ENCODE measurements at regions not wholly inside any gene's neighbourhood (a gene's known extent, or its start where the extent isn't known, plus 50 kb on each side); places are given as distances from the start of the nearest gene placed in this dataset.

GRCh38 chr6:14426281-14426680, 308.7 kb downstream of the CD83 start:
- DNase-seq (ENCODE audit: low read depth), result no peak

DNA sequence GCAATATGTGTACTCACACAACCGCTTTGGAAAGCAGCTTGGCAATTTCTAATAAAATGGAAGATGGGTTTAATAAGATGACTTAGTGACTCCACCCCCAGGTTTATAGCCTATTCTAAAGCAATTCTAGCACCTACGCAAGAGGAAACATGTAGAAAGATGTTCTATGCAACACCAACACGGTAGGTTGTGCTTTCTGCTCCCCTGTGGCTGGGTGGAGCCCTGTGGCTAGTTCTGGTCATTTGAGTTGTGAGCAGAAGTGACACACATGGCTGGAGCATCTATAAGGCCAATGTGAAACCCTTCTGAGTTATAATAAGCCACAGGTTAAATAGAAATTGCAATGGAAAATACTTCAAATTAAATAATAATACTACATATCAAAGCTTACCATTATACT, 310.7 kb downstream of the CD83 start:
- no peak for DNase-seq (ENCODE audit: low read depth)

DNA sequence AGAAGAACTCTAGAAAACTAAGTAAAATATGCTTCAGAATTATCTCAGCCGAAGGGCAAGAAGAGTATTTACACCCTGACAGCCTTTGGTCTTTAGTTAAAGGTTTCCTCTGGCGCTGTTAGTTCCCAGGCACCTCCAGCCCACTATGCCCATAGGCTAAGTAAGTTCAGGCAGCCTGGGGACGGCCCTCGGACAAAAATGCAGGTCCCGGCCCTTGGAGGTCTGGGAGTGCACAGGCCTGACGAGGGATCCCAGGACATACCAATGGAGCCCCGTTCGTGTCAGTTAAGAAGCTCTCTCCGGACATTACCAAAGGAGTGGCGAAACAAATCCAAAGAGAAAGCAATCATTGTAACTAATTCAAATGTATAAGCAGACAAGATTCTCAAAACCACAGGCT, 311.8 kb downstream of the CD83 start:
- DNase-seq (ENCODE audit: low read depth), result no peak

GRCh38 chr6:14430218-14430617, 312.6 kb downstream of the CD83 start:
- no peak for DNase-seq (ENCODE audit: low read depth)

GRCh38 chr6:14431385-14432330, 314.1 kb downstream of the CD83 start:
- no peak for DNase-seq (ENCODE audit: low read depth)

DNA sequence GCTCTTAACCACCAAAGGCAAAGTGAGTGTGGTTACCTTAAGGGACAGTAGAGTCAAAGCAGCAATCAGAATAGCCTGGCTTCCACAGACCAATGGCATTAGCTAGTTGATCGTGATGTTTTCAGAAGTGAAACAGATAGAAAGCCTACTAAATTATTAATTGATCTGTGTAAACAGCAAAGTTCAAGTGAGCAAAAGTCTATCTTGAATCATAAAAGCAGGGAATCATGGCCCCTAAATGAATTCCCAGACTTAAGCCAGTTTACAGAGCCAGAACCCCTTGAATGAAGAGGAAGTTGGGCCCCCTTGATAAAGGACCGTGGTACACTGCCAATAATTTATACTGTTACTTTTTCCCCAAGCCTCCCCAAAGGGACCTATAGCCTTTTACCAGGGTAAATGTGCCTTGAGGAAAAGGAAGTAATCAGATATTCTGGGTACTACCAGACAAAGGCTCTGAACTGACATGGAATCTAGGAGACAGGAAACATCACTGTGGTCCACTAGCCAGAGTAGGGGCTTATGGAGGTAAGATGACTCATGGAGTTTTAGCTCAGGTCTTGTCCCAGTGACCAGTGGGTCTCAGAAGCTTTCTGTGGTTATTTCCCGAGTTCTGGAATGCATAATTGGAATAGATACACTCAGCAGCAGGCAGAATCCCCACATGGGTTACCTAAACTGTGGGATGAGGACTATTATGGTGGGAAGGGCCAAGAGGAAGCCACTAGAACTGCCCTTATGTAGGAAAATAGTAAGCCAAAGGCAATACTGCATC, 317.5 kb downstream of the CD83 start:
- DNase-seq (ENCODE audit: low read depth), result peak; percentile 26

- DNase-seq (ENCODE audit: low read depth), result no peak
These were observed 319.1 kb downstream of the CD83 start for GRCh38 chr6:14436592-14437132.

- DNase-seq (ENCODE audit: low read depth), result no peak
These were observed 321.8 kb downstream of the CD83 start for GRCh38 chr6:14439419-14439818.

GRCh38 chr6:14440215-14440910, 322.8 kb downstream of the CD83 start:
- no peak for DNase-seq (ENCODE audit: low read depth)

DNA sequence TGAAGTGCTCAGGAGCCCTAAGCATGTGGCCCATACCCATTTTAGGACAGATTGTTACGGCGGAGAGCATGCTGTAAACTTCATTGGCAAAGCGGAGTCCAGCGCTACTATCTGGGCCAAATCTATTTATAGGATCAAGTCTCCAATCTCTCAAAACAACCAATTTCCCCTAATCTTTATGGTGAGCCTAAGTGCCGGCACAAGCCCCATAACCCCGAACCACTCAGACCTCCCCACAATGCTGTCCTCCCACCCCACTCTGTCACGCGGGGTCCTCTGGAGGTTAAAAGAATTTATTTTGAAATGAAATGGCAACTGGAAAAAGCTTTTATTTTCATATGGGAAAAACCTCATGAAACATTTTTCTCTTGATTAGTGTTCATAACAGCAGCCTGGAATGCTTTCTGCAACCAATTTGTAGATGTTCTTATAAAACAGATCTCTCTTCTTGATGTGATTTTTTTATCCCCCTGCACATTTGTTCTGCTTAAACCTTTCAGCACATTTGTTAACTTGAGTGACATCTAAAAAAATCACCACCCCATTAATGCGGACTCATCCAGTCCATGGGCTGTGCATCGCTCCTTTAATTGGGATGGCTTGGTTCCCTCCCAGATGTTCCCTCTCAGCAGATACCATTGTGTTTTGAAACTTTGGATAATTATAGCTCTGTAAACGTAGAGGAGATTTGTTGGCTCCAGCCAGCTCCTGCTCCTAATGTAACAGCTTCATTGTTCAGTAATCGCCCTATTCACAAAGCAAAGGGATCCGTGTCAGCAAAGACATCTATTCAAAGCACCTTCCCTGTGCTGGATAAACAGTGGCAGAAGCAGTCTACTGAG, 323.6 kb downstream of the CD83 start:
- no peak for DNase-seq (ENCODE audit: low read depth)

DNA sequence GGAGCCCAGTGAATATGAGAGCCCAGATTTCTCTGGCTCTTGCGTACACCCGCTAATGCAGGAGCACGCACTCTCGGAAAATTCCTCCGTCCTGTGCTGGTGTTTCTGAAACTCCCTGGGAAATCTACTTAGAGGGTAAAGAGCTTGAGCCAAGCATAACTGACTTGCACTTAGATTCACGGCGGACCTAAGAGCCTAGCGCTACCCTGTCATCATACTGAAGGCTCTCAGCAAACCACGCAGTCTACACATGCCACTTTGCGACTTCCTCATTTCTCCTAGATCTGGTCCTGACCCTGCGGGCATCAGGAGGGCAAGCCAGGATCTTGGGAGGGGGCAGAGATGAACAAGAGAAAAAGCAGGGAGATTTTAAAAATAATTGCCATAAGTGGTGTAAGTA, 324.7 kb downstream of the CD83 start:
- no peak for DNase-seq (ENCODE audit: low read depth)

- no peak for DNase-seq (ENCODE audit: low read depth)
These were observed 326.2 kb downstream of the CD83 start for GRCh38 chr6:14443629-14444268.

- no peak for DNase-seq (ENCODE audit: low read depth)
These were observed 326.9 kb downstream of the CD83 start for GRCh38 chr6:14444295-14444972.

GRCh38 chr6:14447240-14447639, 329.7 kb downstream of the CD83 start:
- no peak for DNase-seq (ENCODE audit: low read depth)

GRCh38 chr6:14448246-14448645, 330.7 kb downstream of the CD83 start:
- no peak for DNase-seq (ENCODE audit: low read depth)

DNA sequence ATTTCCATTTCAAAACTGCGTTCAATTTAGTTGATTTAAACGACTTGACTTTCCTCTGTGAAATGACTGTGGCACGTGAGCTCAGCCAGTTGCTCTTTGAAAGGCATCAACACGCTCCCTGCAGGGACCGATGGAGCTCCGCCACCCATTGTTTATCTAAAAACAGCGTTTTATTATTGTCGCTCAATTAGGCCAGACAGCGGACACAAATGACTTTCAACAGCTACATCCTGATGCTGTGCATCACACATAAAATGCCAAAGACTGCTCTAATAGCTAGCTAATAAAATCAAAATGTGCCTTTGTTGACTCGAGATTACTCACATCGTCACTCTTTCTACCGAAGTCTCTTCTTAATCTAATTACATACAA, 332.5 kb downstream of the CD83 start:
- DNase-seq (ENCODE audit: low read depth), result no peak

- DNase-seq (ENCODE audit: low read depth), result no peak
These were observed 333.0 kb downstream of the CD83 start for GRCh38 chr6:14450578-14450977.

DNA sequence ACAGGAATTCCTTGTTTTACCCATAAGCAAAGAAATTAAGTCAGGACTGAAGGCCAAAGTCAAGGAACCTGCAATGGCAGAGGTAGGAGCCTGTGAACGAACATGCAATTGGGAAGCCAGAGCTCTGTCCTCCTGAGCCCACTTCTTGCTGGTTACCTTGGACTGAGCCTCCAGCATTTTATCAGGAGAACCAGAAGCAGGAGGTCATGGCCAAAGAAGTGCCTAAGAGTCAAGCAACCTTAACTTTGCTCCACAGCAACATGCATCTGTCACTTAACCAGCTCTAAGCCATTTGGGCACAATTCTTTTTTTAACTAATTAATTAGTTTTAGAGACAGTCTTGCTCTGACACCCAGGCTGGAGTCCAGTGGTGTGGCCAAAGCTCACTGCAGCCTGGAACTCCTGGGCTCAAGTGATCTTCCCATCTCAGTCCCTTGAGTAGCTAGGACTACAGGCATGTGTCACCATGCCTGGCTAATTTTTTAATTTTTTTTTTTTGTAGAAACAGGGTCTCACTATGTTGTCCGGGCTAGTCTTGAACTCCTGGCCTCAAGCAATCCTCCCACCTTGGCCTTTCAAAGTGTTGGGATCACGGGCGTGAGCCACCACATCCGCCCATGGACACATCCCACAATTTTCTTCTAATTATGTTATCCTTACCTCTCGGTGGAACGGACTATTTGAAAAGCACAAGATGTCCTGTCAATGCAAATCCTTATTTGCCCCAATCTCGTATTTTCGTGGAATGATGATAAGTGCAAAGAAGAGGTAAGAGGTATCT, 334.2 kb downstream of the CD83 start:
- no peak for DNase-seq (ENCODE audit: low read depth)

Measured in myocyte (in vitro differentiated cells).